ENCODE measurements at regions not wholly inside any gene's neighbourhood (a gene's known extent, or its start where the extent isn't known, plus 50 kb on each side); places are given as distances from the start of the nearest gene placed in this dataset.

- Histone ChIP-seq H3K9me3 (ENCODE audit: low read length) (no peaks in the 10 kb centered on the region), H3K36me3 (ENCODE audit: insufficient read depth, low read length) (no peaks in the 10 kb centered on the region), H3K9ac (ENCODE audit: low read length) (no peak overlapping the region), H3K27me3 (ENCODE audit: low read length) (no peaks in the 10 kb centered on the region), H3K4me2 (ENCODE audit: low read depth, low read length, poor library complexity, severe bottlenecking) (no peak overlapping the region), H3K9me2 (replicated peaks; ENCODE audit: insufficient read depth, low read length) (no peaks in the 10 kb centered on the region), H2AFZ (ENCODE audit: low read length) (no peak overlapping the region), H3K4me3 (ENCODE audit: low read length) (no peak overlapping the region), H3K79me2 (ENCODE audit: low read length) (no peaks in the 10 kb centered on the region), H4K20me1 (ENCODE audit: insufficient read depth, low read depth, low read length) (no peaks in the 10 kb centered on the region), H3K4me1 (ENCODE audit: low read length) (no peaks in the 10 kb centered on the region), H3K27ac (ENCODE audit: low read length) (no peak overlapping the region)
- DNase-seq: no peak
Measured at GRCh38 chr4:125688841-125689240, 374.1 kb downstream of the FAT4 start.

- Histone ChIP-seq H3K9me2 (replicated peaks; ENCODE audit: insufficient read depth, low read length) (no peaks in the 10 kb centered on the region), H2AFZ (ENCODE audit: low read length) (no peak overlapping the region), H3K27me3 (ENCODE audit: low read length) (no peaks in the 10 kb centered on the region), H4K20me1 (ENCODE audit: insufficient read depth, low read depth, low read length) (no peaks in the 10 kb centered on the region), H3K4me1 (ENCODE audit: low read length) (no peaks in the 10 kb centered on the region), H3K36me3 (ENCODE audit: insufficient read depth, low read length) (no peaks in the 10 kb centered on the region), H3K4me3 (ENCODE audit: low read length) (no peak overlapping the region), H3K9ac (ENCODE audit: low read length) (no peak overlapping the region), H3K79me2 (ENCODE audit: low read length) (no peaks in the 10 kb centered on the region), H3K9me3 (ENCODE audit: low read length) (0 out of 2 replicates have a peak, but pooled peaks cover 6% of the 10 kb centered on the region), H3K27ac (ENCODE audit: low read length) (no peak overlapping the region), H3K4me2 (ENCODE audit: low read depth, low read length, poor library complexity, severe bottlenecking) (no peak overlapping the region)
- no peak for DNase-seq
Measured at GRCh38 chr4:125689805-125690204, 375.1 kb downstream of the FAT4 start.

GRCh38 chr4:125693228-125693627, 378.5 kb downstream of the FAT4 start:
- H3K9ac ChIP-seq (ENCODE audit: low read length): no peak overlapping the region
- no peak overlapping the region for H2AFZ ChIP-seq (ENCODE audit: low read length)

GRCh38 chr4:125702406-125702805, 387.7 kb downstream of the FAT4 start:
- H3K4me3 ChIP-seq (ENCODE audit: low read length): no peak overlapping the region
- no peak for DNase-seq
- no peaks in the 10 kb centered on the region for H3K9me2 ChIP-seq (replicated peaks; ENCODE audit: insufficient read depth, low read length)
- no peaks in the 10 kb centered on the region for H3K4me1 ChIP-seq (ENCODE audit: low read length)
- H2AFZ ChIP-seq (ENCODE audit: low read length): no peak overlapping the region
- no peak overlapping the region for H3K4me2 ChIP-seq (ENCODE audit: low read depth, low read length, poor library complexity, severe bottlenecking)
- no peak overlapping the region for H3K9ac ChIP-seq (ENCODE audit: low read length)
- no peak overlapping the region for H3K27ac ChIP-seq (ENCODE audit: low read length)
- no peaks in the 10 kb centered on the region for H3K79me2 ChIP-seq (ENCODE audit: low read length)
- no peaks in the 10 kb centered on the region for H4K20me1 ChIP-seq (ENCODE audit: insufficient read depth, low read depth, low read length)
- no peaks in the 10 kb centered on the region; the same call in 1 of the 2 replicates for H3K9me3 ChIP-seq (ENCODE audit: low read length)
- no peaks in the 10 kb centered on the region for H3K27me3 ChIP-seq (ENCODE audit: low read length)
- no peaks in the 10 kb centered on the region for H3K36me3 ChIP-seq (ENCODE audit: insufficient read depth, low read length)

More at GRCh38 chr4:125693228-125693627, 378.5 kb downstream of the FAT4 start:
- Histone ChIP-seq H3K36me3 (ENCODE audit: insufficient read depth, low read length) (no peaks in the 10 kb centered on the region), H3K9me2 (replicated peaks; ENCODE audit: insufficient read depth, low read length) (no peaks in the 10 kb centered on the region), H3K4me3 (ENCODE audit: low read length) (no peak overlapping the region), H4K20me1 (ENCODE audit: insufficient read depth, low read depth, low read length) (no peaks in the 10 kb centered on the region), H3K9me3 (ENCODE audit: low read length) (0 out of 2 replicates have a peak, but pooled peaks cover 9% of the 10 kb centered on the region), H3K79me2 (ENCODE audit: low read length) (no peaks in the 10 kb centered on the region), H3K27ac (ENCODE audit: low read length) (no peak overlapping the region), H3K4me2 (ENCODE audit: low read depth, low read length, poor library complexity, severe bottlenecking) (no peak overlapping the region), H3K4me1 (ENCODE audit: low read length) (no peaks in the 10 kb centered on the region), H3K27me3 (ENCODE audit: low read length) (no peaks in the 10 kb centered on the region)
- no peak for DNase-seq

DNA sequence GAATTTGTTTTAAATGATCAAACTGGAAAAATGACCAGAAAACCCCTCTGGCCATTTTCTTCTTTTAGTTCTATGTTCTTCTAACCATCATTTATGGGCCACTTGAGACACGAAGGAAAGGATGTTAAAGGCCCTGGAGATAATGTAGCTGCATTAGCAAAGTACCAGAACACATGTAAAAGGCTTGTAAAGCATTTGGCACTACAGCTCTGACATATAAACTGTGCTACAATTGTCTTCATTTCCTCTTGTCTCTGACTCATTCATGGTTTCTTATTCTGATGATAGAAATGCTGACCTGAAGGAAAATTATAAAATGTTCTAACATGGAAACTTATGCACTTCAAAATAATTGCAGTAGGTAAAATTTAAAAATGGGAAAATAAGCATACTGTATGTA, 388.7 kb downstream of the FAT4 start:
- H3K9me2 ChIP-seq (replicated peaks; ENCODE audit: insufficient read depth, low read length): no peaks in the 10 kb centered on the region
- no peaks in the 10 kb centered on the region for H3K27me3 ChIP-seq (ENCODE audit: low read length)
- no peaks in the 10 kb centered on the region; the same call in 1 of the 2 replicates for H3K9me3 ChIP-seq (ENCODE audit: low read length)
- H2AFZ ChIP-seq (ENCODE audit: low read length): no peak overlapping the region
- no peak for DNase-seq
- H3K36me3 ChIP-seq (ENCODE audit: insufficient read depth, low read length): no peaks in the 10 kb centered on the region
- H3K4me1 ChIP-seq (ENCODE audit: low read length): no peaks in the 10 kb centered on the region
- no peaks in the 10 kb centered on the region for H4K20me1 ChIP-seq (ENCODE audit: insufficient read depth, low read depth, low read length)
- H3K9ac ChIP-seq (ENCODE audit: low read length): no peak overlapping the region
- no peak overlapping the region for H3K4me3 ChIP-seq (ENCODE audit: low read length)
- no peaks in the 10 kb centered on the region for H3K79me2 ChIP-seq (ENCODE audit: low read length)
- H3K27ac ChIP-seq (ENCODE audit: low read length): no peak overlapping the region
- no peak overlapping the region for H3K4me2 ChIP-seq (ENCODE audit: low read depth, low read length, poor library complexity, severe bottlenecking)

- no peaks in the 10 kb centered on the region; the same call in 1 of the 2 replicates for H3K9me3 ChIP-seq (ENCODE audit: low read length)
- H3K9ac ChIP-seq (ENCODE audit: low read length): no peak overlapping the region
- H3K27ac ChIP-seq (ENCODE audit: low read length): no peak overlapping the region
- H3K4me1 ChIP-seq (ENCODE audit: low read length): no peaks in the 10 kb centered on the region
- no peaks in the 10 kb centered on the region for H3K36me3 ChIP-seq (ENCODE audit: insufficient read depth, low read length)
- no peaks in the 10 kb centered on the region for H3K9me2 ChIP-seq (replicated peaks; ENCODE audit: insufficient read depth, low read length)
- no peak overlapping the region for H2AFZ ChIP-seq (ENCODE audit: low read length)
- H3K4me3 ChIP-seq (ENCODE audit: low read length): no peak overlapping the region
- no peaks in the 10 kb centered on the region for H3K79me2 ChIP-seq (ENCODE audit: low read length)
- H3K4me2 ChIP-seq (ENCODE audit: low read depth, low read length, poor library complexity, severe bottlenecking): no peak overlapping the region
- H3K27me3 ChIP-seq (ENCODE audit: low read length): no peaks in the 10 kb centered on the region
- no peak for DNase-seq
- H4K20me1 ChIP-seq (ENCODE audit: insufficient read depth, low read depth, low read length): no peaks in the 10 kb centered on the region
Measured at GRCh38 chr4:125704726-125705125, 390.0 kb downstream of the FAT4 start.

GRCh38 chr4:125705681-125706080, 390.9 kb downstream of the FAT4 start:
- Histone ChIP-seq H3K27ac (ENCODE audit: low read length) (no peak overlapping the region), H3K4me3 (ENCODE audit: low read length) (no peak overlapping the region), H3K9me3 (ENCODE audit: low read length) (no peaks in the 10 kb centered on the region; the same call in 1 of the 2 replicates), H3K79me2 (ENCODE audit: low read length) (no peaks in the 10 kb centered on the region), H4K20me1 (ENCODE audit: insufficient read depth, low read depth, low read length) (no peaks in the 10 kb centered on the region), H3K9ac (ENCODE audit: low read length) (no peak overlapping the region), H3K4me2 (ENCODE audit: low read depth, low read length, poor library complexity, severe bottlenecking) (no peak overlapping the region), H3K9me2 (replicated peaks; ENCODE audit: insufficient read depth, low read length) (no peaks in the 10 kb centered on the region), H2AFZ (ENCODE audit: low read length) (no peak overlapping the region), H3K36me3 (ENCODE audit: insufficient read depth, low read length) (no peaks in the 10 kb centered on the region), H3K4me1 (ENCODE audit: low read length) (no peaks in the 10 kb centered on the region), H3K27me3 (ENCODE audit: low read length) (no peaks in the 10 kb centered on the region)
- no peak for DNase-seq

- Histone ChIP-seq H3K27me3 (ENCODE audit: low read length) (no peaks in the 10 kb centered on the region), H3K4me1 (ENCODE audit: low read length) (no peaks in the 10 kb centered on the region), H3K9me2 (replicated peaks; ENCODE audit: insufficient read depth, low read length) (no peaks in the 10 kb centered on the region), H3K9ac (ENCODE audit: low read length) (no peak overlapping the region), H3K4me3 (ENCODE audit: low read length) (no peak overlapping the region), H3K79me2 (ENCODE audit: low read length) (no peaks in the 10 kb centered on the region), H4K20me1 (ENCODE audit: insufficient read depth, low read depth, low read length) (no peaks in the 10 kb centered on the region), H3K9me3 (ENCODE audit: low read length) (peaks cover 3% of the 10 kb centered on the region), H2AFZ (ENCODE audit: low read length) (no peak overlapping the region), H3K4me2 (ENCODE audit: low read depth, low read length, poor library complexity, severe bottlenecking) (no peak overlapping the region), H3K27ac (ENCODE audit: low read length) (no peak overlapping the region), H3K36me3 (ENCODE audit: insufficient read depth, low read length) (no peaks in the 10 kb centered on the region)
- no peak for DNase-seq
Measured at GRCh38 chr4:125707397-125707796, 392.6 kb downstream of the FAT4 start.

DNA sequence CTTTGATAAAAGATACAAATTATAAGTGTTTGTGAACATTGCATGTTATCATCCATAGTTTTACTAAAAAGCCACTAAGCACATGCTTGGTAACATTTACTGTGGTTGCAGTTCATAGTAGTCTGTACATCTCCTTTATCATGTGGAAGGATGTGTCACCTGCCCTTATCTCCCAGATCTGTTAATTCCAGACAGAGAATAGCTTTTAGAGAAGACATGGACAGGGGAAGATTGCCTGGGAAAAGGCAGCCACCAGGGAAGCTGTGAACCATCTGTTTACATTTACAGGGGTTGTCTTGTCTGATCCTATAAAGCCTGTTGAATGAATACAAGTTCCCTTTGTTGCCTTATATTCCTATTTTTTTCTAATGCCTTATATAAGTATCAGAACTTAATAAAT, 396.0 kb downstream of the FAT4 start:
- Histone ChIP-seq H3K36me3 (ENCODE audit: insufficient read depth, low read length) (no peaks in the 10 kb centered on the region), H3K27ac (ENCODE audit: low read length) (no peak overlapping the region), H3K79me2 (ENCODE audit: low read length) (no peaks in the 10 kb centered on the region), H4K20me1 (ENCODE audit: insufficient read depth, low read depth, low read length) (no peaks in the 10 kb centered on the region), H2AFZ (ENCODE audit: low read length) (no peak overlapping the region), H3K9me2 (replicated peaks; ENCODE audit: insufficient read depth, low read length) (no peaks in the 10 kb centered on the region), H3K4me2 (ENCODE audit: low read depth, low read length, poor library complexity, severe bottlenecking) (no peak overlapping the region), H3K4me1 (ENCODE audit: low read length) (no peaks in the 10 kb centered on the region), H3K27me3 (ENCODE audit: low read length) (no peaks in the 10 kb centered on the region), H3K9me3 (ENCODE audit: low read length) (peaks cover 7% of the 10 kb centered on the region), H3K9ac (ENCODE audit: low read length) (no peak overlapping the region), H3K4me3 (ENCODE audit: low read length) (no peak overlapping the region)
- no peak for DNase-seq

Measured in Karpas-422 (cell line).